ENCODE measurements at regions not wholly inside any gene's neighbourhood (a gene's known extent, or its start where the extent isn't known, plus 50 kb on each side); places are given as distances from the start of the nearest gene placed in this dataset.

- ATAC-seq = peak; percentile 91
- 0 out of 2 replicates have a peak, but pooled peaks have one; percentile 14 for TF ChIP-seq ZFP3 (CRISPR knock-in tag; IDR thresholded peaks at IDR 0.05)
- TF ChIP-seq CSDC2 (CRISPR knock-in tag; IDR thresholded peaks at IDR 0.05) = 0 out of 2 replicates have a peak, but pooled peaks have one; percentile 36
- TF ChIP-seq TCF4 (CRISPR knock-in tag; IDR thresholded peaks at IDR 0.05; ENCODE audit: borderline replicate concordance) = peak; percentile 52; the same call in 1 of the 2 replicates
- no peak for TF ChIP-seq ZC3H10 (CRISPR knock-in tag; IDR thresholded peaks at IDR 0.05)
Measured at GRCh38 chr15:39140060-39140604, 440.7 kb upstream of the THBS1 start.

- TF ChIP-seq GLIS3 (CRISPR knock-in tag; IDR thresholded peaks at IDR 0.05) (no peak), ZFP3 (CRISPR knock-in tag; IDR thresholded peaks at IDR 0.05) (no peak), ZFP30 (CRISPR knock-in tag; IDR thresholded peaks at IDR 0.05) (no peak)
- no peak for ATAC-seq
Measured at GRCh38 chr15:39142500-39142899, 438.4 kb upstream of the THBS1 start.

DNA sequence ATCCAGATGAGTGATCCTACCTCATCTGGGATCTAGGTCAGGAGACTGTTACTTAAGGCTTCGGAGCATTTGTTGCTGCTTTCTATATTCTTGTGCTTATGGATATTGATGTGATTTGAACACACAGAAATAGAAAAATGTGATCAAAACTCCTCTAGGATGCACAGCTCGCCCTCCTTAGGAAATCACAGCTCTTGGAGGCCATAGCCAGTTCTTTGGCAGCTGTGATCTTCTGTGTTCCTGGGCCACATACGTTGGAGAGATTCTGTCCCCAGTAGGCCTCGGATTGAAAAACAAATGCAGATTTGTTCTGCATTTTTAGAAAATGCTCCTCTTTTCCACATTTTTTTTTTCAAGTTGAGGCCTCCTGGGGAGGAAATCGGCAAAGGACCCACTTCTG lies 437.4 kb upstream of the THBS1 start:
- ATAC-seq = no peak
- TF ChIP-seq GLIS3 (CRISPR knock-in tag; IDR thresholded peaks at IDR 0.05) (no peak), ZNF70 (CRISPR knock-in tag; IDR thresholded peaks at IDR 0.05) (no peak), ZFP3 (CRISPR knock-in tag; IDR thresholded peaks at IDR 0.05) (no peak), PPARA (CRISPR knock-in tag; IDR thresholded peaks at IDR 0.05; ENCODE audit: borderline replicate concordance) (no peak), SNAI2 (CRISPR knock-in tag; IDR thresholded peaks at IDR 0.05) (no peak), TCF4 (CRISPR knock-in tag; IDR thresholded peaks at IDR 0.05; ENCODE audit: borderline replicate concordance) (no peak), CSRNP3 (CRISPR knock-in tag; IDR thresholded peaks at IDR 0.05) (no peak), TOX (CRISPR knock-in tag; IDR thresholded peaks at IDR 0.05; ENCODE audit: borderline replicate concordance) (no peak)
- TF ChIP-seq, protein P1, sequence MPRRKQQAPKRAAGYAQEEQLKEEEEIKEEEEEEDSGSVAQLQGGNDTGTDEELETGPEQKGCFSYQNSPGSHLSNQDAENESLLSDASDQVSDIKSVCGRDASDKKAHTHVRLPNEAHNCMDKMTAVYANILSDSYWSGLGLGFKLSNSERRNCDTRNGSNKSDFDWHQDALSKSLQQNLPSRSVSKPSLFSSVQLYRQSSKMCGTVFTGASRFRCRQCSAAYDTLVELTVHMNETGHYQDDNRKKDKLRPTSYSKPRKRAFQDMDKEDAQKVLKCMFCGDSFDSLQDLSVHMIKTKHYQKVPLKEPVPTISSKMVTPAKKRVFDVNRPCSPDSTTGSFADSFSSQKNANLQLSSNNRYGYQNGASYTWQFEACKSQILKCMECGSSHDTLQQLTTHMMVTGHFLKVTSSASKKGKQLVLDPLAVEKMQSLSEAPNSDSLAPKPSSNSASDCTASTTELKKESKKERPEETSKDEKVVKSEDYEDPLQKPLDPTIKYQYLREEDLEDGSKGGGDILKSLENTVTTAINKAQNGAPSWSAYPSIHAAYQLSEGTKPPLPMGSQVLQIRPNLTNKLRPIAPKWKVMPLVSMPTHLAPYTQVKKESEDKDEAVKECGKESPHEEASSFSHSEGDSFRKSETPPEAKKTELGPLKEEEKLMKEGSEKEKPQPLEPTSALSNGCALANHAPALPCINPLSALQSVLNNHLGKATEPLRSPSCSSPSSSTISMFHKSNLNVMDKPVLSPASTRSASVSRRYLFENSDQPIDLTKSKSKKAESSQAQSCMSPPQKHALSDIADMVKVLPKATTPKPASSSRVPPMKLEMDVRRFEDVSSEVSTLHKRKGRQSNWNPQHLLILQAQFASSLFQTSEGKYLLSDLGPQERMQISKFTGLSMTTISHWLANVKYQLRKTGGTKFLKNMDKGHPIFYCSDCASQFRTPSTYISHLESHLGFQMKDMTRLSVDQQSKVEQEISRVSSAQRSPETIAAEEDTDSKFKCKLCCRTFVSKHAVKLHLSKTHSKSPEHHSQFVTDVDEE (CRISPR knock-in tag; IDR thresholded peaks at IDR 0.05) = no peak
- TF ChIP-seq, protein P2, sequence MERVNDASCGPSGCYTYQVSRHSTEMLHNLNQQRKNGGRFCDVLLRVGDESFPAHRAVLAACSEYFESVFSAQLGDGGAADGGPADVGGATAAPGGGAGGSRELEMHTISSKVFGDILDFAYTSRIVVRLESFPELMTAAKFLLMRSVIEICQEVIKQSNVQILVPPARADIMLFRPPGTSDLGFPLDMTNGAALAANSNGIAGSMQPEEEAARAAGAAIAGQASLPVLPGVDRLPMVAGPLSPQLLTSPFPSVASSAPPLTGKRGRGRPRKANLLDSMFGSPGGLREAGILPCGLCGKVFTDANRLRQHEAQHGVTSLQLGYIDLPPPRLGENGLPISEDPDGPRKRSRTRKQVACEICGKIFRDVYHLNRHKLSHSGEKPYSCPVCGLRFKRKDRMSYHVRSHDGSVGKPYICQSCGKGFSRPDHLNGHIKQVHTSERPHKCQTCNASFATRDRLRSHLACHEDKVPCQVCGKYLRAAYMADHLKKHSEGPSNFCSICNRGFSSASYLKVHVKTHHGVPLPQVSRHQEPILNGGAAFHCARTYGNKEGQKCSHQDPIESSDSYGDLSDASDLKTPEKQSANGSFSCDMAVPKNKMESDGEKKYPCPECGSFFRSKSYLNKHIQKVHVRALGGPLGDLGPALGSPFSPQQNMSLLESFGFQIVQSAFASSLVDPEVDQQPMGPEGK (CRISPR knock-in tag; IDR thresholded peaks at IDR 0.05; ENCODE audit: borderline replicate concordance) = no peak

DNA sequence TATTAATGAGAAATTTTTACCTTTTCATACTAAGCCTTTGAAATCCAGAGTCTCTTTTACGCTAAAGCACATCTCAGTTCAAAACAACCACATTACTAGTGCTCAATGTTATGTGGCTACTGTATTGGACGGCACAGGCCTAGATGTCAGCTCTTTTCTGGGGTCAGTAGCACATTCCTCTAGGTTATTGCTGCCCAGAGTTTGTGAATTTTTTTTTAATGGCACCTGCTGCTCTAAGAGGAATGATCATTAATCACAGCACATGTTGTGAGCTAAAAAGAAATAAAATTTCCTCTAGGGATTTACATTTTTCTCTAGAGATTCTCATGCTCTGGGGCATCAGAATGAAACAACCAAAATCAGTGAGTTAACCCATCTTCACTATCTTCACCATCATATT lies 436.8 kb upstream of the THBS1 start:
- no peak for ATAC-seq
- TF ChIP-seq ZNF8 (CRISPR knock-in tag; IDR thresholded peaks at IDR 0.05) = no peak
- TF ChIP-seq POU6F1 (CRISPR knock-in tag; IDR thresholded peaks at IDR 0.05; ENCODE audit: borderline replicate concordance, low read depth) = no peak
- TF ChIP-seq SNAI2 (CRISPR knock-in tag; IDR thresholded peaks at IDR 0.05) = no peak
- TF ChIP-seq TCF4 (CRISPR knock-in tag; IDR thresholded peaks at IDR 0.05; ENCODE audit: borderline replicate concordance) = no peak
- no peak for TF ChIP-seq GLIS3 (CRISPR knock-in tag; IDR thresholded peaks at IDR 0.05)
- no peak for TF ChIP-seq OSR1 (CRISPR knock-in tag; IDR thresholded peaks at IDR 0.05)
- TF ChIP-seq, protein P1 (CRISPR knock-in tag; IDR thresholded peaks at IDR 0.05) = no peak
- TF ChIP-seq PPARA (CRISPR knock-in tag; IDR thresholded peaks at IDR 0.05; ENCODE audit: borderline replicate concordance) = no peak
- no peak for TF ChIP-seq ZFP3 (CRISPR knock-in tag; IDR thresholded peaks at IDR 0.05)
- TF ChIP-seq ZC3H10 (CRISPR knock-in tag; IDR thresholded peaks at IDR 0.05) = no peak
- TF ChIP-seq ZFP30 (CRISPR knock-in tag; IDR thresholded peaks at IDR 0.05) = no peak
- TF ChIP-seq ZNF70 (CRISPR knock-in tag; IDR thresholded peaks at IDR 0.05) = no peak
- TF ChIP-seq CSDC2 (CRISPR knock-in tag; IDR thresholded peaks at IDR 0.05) = no peak
- TF ChIP-seq, protein P2 (CRISPR knock-in tag; IDR thresholded peaks at IDR 0.05; ENCODE audit: borderline replicate concordance) = no peak
